Posterior cingulate gyrus (tissue), 11 donors: ENCODE measurements at regions not wholly inside any gene's neighbourhood (a gene's known extent, or its start where the extent isn't known, plus 50 kb on each side); places are given as distances from the start of the nearest gene placed in this dataset.
"Not testable (repeated sequence)": the region's sequence is repeated elsewhere in the genome, so short reads cannot be mapped to it uniquely, and the experiment has no call there.

ENCODE experiments used
- DNase-seq, 10 donors: peaks; one replicate each; pipeline versions ENCODE4 v3.0.0 to v3.0.0-alpha.2; 2020 to 2021; ENCODE audit warnings: mixed read lengths in 3 of 10
- intact Hi-C: fragments of 100-400 bp; cut with DNase I; formaldehyde crosslinking; loops from one replicate; pipeline ENCODE4 v1.15.1; 2023

DNA sequence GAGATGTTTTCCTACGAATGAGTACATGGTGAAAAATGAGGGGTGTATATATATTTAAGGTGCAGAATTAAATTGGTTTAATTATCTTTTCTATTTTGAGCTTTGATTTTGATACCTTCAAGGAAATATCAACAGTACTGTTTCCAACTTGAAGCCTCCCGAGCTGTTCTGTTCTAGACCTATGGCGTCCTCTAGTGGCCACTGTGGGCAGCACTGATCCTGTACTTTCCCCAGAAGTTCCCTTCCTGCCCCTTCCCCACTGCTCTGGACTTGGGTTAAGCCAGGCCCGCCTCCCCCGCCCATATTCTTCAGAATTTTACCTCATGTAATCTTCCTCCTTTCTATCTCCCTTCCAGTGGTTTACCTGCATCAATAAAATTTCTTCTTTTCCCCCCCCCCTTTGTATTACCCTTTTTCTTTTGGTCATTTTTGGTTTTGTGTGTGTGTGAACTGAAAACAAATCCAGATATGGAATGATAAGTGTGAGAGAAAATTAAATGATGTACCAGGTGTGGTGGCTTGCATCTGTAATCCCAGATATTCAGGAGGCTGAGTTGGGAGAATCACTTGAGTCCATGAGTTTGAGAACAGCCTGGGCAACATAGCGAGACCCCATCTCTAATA lies 1643.5 kb downstream of the TP53TG3F start:
- DNase-seq = no peak
- intact Hi-C loops = no loop called here

DNA sequence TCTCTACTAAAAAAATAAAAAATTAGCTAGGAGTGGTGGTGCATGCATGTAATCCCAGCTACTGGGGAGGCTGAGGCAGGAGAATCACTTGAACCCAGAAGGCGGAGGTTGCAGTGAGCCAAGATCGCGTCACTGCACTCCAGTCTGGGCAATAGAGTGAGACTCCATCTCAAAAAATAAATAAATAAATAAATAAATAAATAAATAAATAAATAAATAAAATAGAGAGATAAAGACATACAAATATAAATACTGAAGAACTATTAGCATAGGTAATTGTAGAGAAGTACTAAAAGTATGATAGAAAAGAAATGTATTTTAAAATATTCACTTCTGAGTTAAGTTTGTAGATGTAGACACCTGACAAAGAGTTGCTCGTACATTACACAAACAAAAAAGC lies 1652.4 kb downstream of the TP53TG3F start:
- intact Hi-C loops, DNase-seq: not testable (repeated sequence)

DNA sequence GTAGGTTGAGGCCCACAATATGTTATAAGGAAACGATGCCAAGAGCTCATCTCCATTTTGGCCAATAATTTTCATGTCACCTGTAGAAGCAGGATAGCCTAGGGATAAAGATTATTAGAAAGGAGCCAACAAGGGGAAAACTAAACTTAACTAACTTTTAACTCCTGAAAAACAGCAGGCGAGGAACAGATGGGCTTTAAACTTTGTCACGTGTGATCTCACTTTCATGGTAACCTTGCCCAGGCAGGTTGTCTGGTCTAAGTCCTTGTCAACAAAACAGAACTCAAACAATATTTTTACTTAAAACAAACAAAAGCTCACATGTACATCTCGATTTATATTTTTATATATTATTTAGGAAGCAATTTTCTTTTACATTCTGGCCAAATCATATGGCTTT lies 1672.0 kb downstream of the TP53TG3F start:
- intact Hi-C loops = no loop called here
- DNase-seq = no peak

DNA sequence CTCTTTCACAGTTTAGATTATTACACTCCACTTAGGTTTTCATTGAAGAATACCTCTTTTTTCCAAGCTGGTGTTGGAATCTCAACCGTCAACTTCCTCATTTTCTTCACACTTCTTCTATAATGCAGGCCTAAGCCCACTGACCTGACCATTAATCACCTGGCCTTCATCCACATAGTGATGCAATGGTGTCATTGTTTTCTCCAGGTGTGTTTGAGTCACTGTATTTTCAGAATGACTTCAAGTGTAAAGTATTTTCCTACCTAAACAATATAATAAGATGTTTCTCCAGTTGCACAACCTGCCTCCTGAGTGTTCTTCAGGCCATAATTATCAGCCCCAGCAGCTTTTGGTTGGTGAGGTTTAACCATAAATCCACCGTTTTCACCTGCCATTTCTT lies 1675.1 kb downstream of the TP53TG3F start:
- intact Hi-C loops = no loop called here
- DNase-seq = no peak

DNA sequence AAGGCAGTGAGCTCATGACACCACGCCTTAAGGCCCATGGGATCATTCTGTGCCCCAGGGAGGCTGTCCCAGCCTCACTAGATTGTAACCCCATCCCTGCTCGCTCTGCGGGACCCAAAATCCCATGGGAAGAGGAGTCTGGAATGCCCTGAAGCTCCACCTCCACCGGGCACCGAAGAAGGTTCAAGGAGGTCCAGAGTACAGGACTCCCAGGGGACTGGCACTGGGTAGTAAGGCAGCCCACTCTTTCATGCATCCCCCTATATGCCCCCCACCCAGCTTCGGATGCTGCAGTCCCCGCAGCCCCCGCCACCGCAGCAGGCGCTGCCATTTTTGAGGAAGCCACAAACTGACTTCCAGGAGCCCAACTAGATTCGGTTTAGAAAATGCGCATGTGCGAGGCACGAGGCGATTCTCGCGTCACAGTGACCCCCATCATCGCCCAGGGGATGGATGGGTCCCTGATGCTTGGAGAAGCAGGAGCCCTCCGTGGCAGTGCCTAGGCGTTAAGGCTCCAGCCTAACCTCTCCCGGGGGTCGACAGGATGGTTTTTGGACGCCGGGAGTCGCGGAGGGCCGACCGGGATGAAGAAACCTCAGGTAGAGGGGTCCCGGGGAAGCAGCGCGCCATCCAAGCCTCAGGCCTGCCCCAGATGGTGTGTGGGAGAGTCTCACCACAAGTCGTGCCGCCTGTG lies 1681.0 kb downstream of the TP53TG3F start:
- peak in 2 of 10 donors; percentile 24 to 51 for DNase-seq
- intact Hi-C loops = no loop called here

DNA sequence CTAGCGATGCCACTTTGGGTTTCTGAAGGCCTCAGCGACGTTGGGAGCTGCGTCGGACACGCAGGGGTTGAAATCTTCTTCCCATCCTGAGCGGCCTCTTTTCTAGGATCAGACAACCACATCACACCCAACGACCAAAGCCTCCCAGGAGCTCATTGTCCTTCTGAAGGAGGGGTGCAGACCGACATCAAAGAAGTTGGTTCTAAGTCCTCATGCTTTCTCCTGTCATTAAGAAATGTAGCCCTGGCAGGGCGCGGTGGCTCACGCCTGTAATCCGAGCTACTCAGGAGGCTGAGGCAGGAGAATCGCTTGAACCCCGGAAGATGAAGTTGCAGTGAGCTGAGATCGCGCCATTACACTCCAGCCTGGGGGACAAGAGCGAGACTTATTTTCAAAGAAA lies 1681.9 kb downstream of the TP53TG3F start:
- intact Hi-C loops = no loop called here
- DNase-seq = no peak

DNA sequence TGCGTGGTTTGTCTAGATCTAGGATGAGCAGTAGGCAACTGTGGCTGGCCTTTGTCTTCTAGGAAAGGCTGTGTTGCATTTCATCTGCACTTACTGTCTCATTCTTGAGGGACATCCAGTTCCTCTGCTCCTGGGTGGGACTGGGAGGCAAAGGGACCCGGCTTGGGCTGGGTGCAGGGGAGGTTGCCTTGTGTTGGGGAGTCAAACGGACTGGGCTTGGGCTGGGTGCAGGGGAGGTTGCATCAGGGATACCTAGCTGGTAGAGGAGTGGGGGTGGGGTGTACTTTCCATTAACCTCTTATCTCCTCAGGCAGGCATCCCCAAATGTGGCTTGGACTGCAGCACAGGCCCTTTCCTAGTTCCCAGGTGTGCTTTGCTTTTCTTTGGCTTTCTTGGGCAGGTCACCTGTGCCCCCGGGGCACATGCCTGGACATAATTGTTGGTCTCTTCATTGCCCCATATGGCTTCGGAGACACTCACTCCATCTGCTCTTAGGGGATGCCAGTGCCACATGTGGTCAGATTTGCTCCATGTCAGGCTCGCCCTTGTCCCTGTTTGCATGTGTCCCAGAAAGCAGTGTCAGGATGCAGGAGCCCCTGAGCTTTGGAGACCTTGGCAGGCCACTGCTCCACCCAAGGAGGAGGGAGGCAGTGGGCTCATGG lies 1682.9 kb downstream of the TP53TG3F start:
- intact Hi-C loops = no loop called here
- DNase-seq = peak in 1 of 10 donors; percentile 50

DNA sequence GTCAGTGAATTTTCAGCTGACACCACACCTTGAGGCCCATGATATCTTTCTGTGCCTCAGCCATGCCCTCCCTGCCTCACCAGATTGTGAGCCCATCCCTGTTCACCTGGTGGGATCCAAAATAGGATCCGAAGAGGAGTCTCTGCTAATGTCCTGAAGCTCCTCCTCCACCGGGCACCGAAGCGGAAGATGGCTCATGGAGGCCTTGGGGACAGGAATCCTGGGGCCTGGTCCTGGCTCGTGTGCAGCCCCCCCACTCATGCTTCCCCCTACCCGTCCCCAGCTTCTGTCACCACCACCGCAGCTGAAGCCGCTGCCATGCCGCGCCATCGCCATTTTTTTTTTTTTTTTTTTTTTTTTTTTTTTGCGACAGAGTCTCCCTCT lies 1683.4 kb downstream of the TP53TG3F start:
- intact Hi-C loops = no loop called here
- peak in 1 of 10 donors; percentile 57 for DNase-seq

DNA sequence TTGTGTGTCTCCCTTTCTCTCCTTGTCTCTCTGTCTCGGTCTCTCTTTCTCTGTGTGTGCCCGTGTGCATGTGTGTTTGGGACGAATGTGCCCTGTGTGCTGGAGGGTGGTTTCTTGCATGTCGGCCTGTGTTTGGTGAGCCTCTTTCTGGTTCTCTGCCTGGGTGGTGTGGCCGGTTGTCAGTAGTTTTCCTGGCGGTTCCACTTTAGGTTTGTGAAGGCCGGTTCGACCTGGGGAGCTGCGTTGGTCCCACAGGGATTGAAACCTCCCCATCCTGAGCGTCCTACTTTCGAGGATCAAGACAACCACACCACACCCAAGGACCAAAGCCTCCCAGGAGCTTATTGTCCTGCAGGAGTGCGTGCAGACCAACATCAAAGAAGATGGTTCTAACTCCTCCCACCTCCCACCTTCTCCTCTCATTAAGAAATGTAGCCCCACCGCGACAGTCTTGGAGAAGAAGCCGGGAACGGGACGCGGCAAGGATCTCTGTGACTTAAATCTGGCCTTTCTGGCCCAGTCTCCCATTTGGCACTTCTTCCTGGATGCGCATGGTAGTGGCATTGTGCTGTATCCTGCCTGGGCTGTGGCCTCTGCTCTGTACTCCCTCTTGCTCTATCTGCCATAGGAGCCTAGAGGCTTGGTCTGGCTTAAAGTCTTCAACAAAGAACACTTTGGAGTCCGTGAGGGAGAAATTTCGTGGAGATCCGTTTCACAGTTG lies 1685.0 kb downstream of the TP53TG3F start:
- intact Hi-C loops = no loop called here
- no peak for DNase-seq

DNA sequence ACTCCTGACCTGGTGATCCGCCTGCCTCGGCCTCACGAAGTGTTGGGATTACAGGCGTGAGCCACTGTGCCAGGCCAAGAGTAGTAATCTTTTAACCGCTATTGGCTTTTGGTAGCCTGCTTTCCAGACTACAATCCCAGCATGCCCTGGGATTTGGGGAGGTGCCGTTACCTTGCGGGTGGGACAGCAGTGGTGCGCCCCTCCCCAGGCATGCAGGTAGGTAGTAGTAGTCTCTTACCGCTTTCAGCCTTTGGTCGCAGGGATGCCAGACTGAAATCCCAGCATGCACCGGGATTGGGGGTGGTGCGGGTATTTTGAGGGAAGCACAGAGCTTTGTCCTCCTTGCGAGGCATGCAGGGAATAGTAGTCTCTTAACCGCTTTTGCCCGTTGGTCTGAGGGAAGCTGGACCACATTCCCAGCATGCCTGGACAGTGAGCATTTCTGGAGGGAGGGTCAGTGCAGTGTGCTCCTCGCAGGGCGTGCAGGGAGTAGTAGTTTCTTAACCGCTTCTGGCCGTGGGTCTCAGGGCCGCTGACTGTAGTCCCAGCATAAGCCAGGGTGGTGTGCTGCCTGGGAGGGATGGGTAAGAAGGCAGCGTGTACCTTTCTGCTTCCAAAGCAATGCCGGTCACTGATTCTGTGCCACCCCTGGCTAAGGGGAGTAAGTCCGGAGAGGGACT lies 1686.8 kb downstream of the TP53TG3F start:
- peak in 3 of 10 donors; percentile 18 to 52 (median 31) for DNase-seq

DNA sequence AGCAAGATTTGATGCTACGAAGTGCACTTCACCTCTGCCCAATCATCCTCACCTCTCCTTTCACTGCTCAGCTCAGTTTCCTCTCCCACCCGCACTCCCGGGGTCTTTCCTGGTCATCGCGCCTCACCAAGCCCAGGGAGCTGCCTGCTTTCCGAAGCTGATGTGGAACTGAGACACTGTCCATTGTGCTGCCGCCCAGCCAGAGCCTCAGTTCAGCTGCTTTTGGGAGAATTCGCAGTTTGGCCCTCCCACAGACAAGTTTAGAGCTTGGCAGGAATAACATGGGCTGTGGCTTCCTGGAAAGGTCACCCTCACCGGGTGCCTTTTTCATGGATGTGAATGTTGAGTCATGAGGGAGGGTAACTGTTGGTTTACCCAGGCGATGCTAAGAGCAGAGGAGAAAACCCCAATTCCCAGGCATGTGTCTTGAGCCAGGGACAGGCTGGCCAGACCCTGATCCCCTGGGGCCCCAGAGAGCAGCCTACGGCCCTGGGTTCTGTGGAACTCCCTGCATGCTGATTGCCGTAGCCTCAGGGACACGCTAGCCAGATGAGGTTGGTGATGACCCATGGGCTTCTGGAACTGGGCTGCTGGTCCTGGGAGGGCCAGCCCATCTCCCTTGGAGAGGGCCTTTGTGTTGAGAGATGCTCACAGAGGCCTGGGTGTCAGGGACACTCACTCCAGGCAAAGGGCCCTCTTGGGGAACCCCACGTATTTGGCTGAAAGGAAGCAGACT lies 1687.5 kb downstream of the TP53TG3F start:
- peak in 3 of 10 donors; percentile 18 to 77 (median 72) for DNase-seq
- intact Hi-C loops = no loop called here

More for the DNA sequence above, 1686.8 kb downstream of the TP53TG3F start:
- intact Hi-C loops = no loop called here

DNA sequence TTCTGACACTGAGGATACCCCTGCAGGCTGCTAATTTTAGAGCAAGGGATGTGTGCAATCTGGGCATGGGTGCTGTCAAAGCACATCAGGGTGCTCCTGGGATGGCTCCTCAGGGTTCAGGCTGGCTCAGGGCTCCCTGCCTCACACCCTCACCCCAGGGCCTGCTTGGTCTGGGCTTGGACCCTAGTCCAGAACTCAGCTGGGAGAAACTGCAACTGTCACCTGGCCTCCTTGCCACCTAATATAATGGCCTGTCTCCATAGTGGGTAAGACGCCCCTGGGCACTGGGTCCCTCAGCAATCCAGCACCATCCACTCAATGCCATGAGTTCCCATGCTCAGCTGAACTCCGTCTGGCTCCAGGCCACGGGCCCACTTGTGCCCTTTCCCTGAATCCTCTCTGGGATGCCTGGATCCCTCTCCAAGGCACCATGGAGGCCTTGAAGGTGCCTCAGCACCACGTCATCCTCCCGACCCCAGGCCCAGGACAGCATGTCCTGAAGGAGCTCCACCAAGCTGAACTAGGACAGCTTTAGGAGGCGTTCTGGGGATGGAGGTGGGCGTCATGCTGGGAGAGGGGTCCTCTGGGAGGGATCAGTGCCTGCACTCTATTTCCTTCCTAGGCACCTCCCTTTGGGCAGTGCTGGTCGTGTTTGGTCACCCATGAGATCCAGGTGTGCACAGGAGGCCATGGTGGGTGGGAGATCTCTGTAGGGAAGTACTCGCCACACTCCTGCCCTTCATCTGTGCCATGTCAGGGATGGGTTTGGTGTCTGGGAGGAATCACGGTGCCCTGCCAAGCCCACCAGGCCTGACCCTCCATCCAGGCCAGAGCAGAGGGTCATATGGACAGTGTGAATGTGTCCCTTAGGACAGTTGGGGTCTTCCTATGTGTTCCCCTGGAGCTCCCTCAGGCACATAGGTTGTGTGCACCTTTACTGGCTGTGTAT lies 1688.4 kb downstream of the TP53TG3F start:
- peak in 2 of 10 donors; percentile 69 to 73 for DNase-seq
- intact Hi-C loops = no loop called here

DNA sequence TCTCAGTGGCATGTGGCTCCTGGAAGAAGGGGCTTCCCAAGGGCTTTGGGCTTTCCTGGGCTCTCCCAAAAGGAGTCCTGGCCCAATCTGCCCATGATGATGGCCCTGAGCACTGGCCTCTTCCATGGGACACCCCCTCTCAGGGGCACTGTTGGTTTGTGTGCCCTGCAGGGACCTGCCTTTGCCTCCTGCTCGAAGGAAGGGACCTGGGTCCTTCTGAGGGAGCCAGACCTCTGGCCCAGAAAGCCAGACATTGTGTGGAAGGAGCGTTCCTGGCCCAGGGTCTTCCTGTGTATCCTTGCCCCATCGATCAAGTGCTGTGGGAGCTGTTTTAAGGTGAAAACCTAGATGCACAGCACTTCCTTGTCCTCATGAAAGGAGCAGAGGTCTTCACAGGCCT lies 1689.3 kb downstream of the TP53TG3F start:
- no peak for DNase-seq

DNA sequence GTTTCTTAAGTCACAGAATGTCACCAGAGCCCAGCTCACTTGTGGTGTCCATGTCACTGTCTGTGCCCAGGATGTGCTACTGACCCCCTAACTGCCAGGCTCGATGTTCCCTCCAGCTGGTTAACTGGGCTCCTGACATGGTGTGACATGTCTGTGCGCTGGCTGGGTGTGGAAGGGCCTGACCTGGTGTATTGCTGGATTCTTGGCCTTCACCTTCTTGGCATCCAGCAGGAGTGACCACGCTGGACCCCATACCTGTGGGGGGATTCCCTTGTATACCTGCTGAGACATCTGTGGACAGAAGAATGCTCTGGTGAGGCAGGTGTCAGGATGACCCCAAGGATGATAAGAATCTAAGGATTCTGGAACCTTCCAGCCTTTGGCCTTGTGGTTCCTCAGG lies 1690.1 kb downstream of the TP53TG3F start:
- intact Hi-C loops = no loop called here
- DNase-seq = no peak

More for the DNA sequence above, 1689.3 kb downstream of the TP53TG3F start:
- intact Hi-C loops = no loop called here

DNA sequence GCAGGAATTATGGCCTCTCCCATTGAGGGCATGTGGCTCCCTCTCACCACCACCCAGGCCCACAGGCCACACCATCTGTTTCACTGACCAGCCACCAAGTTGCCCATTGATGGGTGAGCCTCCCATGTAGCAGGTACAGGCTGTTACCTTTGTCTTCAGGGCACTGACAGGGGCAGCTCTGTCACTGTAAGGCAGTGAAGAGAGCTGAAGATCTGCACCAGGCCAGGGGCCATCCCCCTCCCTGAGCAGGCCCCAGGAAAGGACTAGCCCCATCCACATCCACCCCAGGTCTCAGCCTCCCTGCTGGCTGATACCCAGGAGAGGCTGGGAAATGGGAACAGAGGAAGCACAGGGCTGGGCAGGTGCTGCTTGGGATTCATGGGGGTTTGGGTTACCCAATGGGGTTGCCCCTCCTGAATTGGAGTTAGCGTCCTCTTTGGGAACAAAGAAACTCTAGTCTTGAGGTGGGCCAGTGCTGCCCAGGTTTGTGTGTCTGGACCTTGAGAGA lies 1691.4 kb downstream of the TP53TG3F start:
- DNase-seq = peak in 1 of 10 donors; percentile 47
- intact Hi-C loops = no loop called here

DNA sequence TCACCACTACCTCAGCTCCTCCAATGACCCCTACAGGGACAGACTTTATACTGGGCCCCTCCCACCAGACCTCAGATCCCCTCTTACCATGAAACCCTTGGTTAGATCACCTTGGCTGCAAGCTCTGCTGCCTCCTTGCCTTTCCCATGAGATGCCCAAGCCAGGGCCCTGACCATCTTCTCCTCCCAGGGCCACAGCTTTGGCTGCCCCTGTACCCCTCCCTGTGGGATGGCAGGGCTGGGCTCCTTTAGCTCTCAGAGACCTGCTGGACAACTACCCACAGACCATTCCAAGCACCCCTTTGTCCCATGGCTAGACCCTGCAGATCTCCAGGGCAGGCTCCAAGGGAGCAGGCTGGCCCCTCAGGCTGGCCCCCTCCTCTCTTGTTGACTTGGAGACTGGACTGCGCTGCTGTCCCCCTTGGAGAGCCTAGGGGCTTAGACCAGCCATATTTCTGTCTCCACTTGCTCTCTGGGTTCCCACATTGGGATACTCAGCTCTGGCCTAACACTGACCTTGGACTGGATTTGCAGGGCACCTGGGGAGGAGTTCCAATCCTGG lies 1692.7 kb downstream of the TP53TG3F start:
- peak in 1 of 10 donors; percentile 59 for DNase-seq
- intact Hi-C loops = no loop called here

DNA sequence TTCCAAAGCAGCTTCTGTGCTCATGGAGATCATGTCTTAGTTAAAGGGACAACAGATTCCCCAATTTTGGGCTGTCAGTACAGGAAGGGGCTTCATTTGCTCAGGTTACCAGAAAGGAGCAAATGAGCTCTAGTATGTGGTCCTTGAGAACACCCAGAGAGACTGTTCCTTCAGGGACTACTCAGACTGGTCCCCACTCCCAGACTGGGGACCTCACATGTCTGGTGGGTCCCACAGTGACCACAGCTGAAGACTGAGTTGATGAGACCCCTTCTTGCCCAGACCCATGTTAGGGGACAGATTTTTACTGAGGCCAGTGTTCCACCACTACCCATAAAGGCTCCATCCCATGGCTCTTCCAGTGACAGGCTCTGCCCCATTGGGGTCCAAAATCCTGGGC lies 1695.2 kb downstream of the TP53TG3F start:
- DNase-seq = peak in 1 of 10 donors; percentile 0
- intact Hi-C loops = no loop called here

DNA sequence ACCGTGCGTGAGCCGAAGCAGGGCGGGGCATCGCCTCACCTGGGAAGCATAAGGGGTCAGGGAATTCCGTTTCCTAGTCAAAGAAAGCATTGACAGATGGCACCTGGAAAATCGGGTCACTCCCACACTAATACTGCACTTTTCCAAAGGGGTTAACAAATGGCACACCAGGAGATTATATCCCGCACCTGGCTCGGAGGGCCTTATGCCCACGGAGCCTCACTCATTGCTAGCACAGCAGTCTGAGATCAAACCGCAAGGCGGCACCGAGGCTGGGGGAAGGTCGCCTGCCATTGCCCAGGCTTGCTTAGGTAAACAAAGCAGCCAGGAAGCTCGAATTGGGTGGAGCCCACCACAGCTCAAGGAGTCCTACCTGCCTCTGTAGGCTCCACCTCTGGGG lies 1698.1 kb downstream of the TP53TG3F start:
- intact Hi-C loops = not testable (repeated sequence)
- DNase-seq = peak in 2 of 10 donors; percentile 45 to 65
